HCT116 (cell line): ENCODE measurements at regions not wholly inside any gene's neighbourhood (a gene's known extent, or its start where the extent isn't known, plus 50 kb on each side); places are given as distances from the start of the nearest gene placed in this dataset.

ENCODE experiments used
- ATAC-seq: fragments of 200-7000 bp; cut with Tn5 transposase; 2 replicates; pipeline ENCODE4 v1.9.1; 2020; ENCODE audit warnings: mild to moderate bottlenecking, moderate library complexity
- BruUV-seq: library from RNA; stranded (reverse); fragments of 400-500 nt; replicated peaks from 2 replicates; lab custom pipeline; 2021; lab: Mats Ljungman, UMichigan
- CTCF ChIA-PET: fragments of 300-600 bp; sonication (Branson Sonifier 250); formaldehyde crosslinking; loops from one replicate; lab custom pipeline; 2021; ENCODE audit warnings: antibody characterized with exemption; lab: Charles Lee
- POLR2A ChIA-PET: fragments of 300-600, 350-600 bp; sonication (Branson Sonifier 250); formaldehyde crosslinking; loops from one replicate; lab custom pipeline; 2021; ENCODE audit warnings: antibody characterized with exemption; lab: Charles Lee
- RAD21 ChIA-PET, 2 experiments: fragments of 300-600 bp; sonication (Branson Sonifier 250); formaldehyde crosslinking; loops; one replicate each; lab custom pipeline; 2023; ENCODE audit warnings: low total read pairs in 2 of 2; ENCODE audit not compliant: uncharacterized antibody in 2 of 2, unreplicated experiment in 2 of 2, low non-redundant PET in 1 of 2; lab: Charles Lee
- DNase-seq: peaks from one replicate; pipeline ENCODE4 v3.0.0-alpha.2; 2010; ENCODE audit warnings: low read depth, low spot score
- H2AFZ ChIP-seq: fragments of 200-600 bp; shearing (Covaris generic), sonication (generic); 2 replicates; pipeline ENCODE4 v1.6.1; 2017; ENCODE audit warnings: low read depth, mixed run types, mixed read lengths, antibody characterized with exemption, low read length; ENCODE audit not compliant: poor library complexity, severe bottlenecking
- H3K27ac ChIP-seq: 2 replicates; pipeline ENCODE4 v1.5.1; 2012; ENCODE audit warnings: low read depth, low read length
- H3K27me3 ChIP-seq: fragments of 200-600 bp; sonication (generic); 2 replicates; pipeline ENCODE4 v1.6.1; 2016; ENCODE audit warnings: mixed run types, low read length, mixed read lengths; ENCODE audit not compliant: insufficient read depth
- H3K36me3 ChIP-seq, 2 experiments: fragments of 200-500 bp in 1 of 2; fragments of 200-600 bp in 1 of 2; sonication (Bioruptor generic) in 1 of 2; sonication (generic) in 1 of 2; 2 replicates each; pipeline versions ENCODE4 v1.5.1 to v1.6.1; 2014 to 2016; ENCODE audit warnings: low read length in 2 of 2, inconsistent platforms in 1 of 2, mixed read lengths in 1 of 2, mixed run types in 1 of 2; ENCODE audit not compliant: insufficient read depth in 2 of 2, control insufficient read depth in 1 of 2
- H3K4me1 ChIP-seq, 2 experiments: fragments of 200-600 bp in 1 of 2; sonication (generic) in 1 of 2; 2 replicates each; pipeline versions ENCODE4 v1.5.1 to v1.6.1; 2012 to 2017; ENCODE audit warnings: low read length in 2 of 2, inconsistent platforms in 1 of 2, mild to moderate bottlenecking in 1 of 2, mixed read lengths in 1 of 2, mixed run types in 1 of 2, moderate library complexity in 1 of 2; ENCODE audit not compliant: insufficient read depth in 2 of 2, control insufficient read depth in 1 of 2
- H3K4me2 ChIP-seq: fragments of 200-600 bp; sonication (generic); 2 replicates; pipeline ENCODE4 v1.6.1; 2017; ENCODE audit warnings: mixed run types, low read length, mixed read lengths
- H3K4me3 ChIP-seq, 2 experiments: fragments of 200-600 bp in 1 of 2; sonication (generic) in 1 of 2; replicated peaks in 1 of 2; 2 replicates each; pipeline ENCODE4 v1.5.1; 2011 to 2016; ENCODE audit warnings: low read length in 2 of 2, control low read depth in 1 of 2, low read depth in 1 of 2, mild to moderate bottlenecking in 1 of 2, mixed read lengths in 1 of 2, mixed run types in 1 of 2
- H3K79me2 ChIP-seq: fragments of 200-600 bp; sonication (generic); 2 replicates; pipeline ENCODE4 v1.6.1; 2017; ENCODE audit warnings: mild to moderate bottlenecking, mixed run types, low read length, moderate library complexity, mixed read lengths; ENCODE audit not compliant: insufficient read depth
- H3K9ac ChIP-seq: fragments of 200-600 bp; sonication (generic); 2 replicates; pipeline ENCODE4 v1.6.1; 2016; ENCODE audit warnings: low read length, mixed read lengths
- H3K9me2 ChIP-seq: fragments of 200-600 bp; sonication (generic), shearing (Covaris generic); 2 replicates; pipeline ENCODE4 v1.6.1; 2017; ENCODE audit warnings: mixed run types, mild to moderate bottlenecking, moderate library complexity; ENCODE audit not compliant: insufficient read depth
- H3K9me3 ChIP-seq, 2 experiments: fragments of 200-500 bp in 1 of 2; fragments of 200-600 bp in 1 of 2; sonication (Bioruptor generic) in 1 of 2; sonication (generic) in 1 of 2; 2 replicates each; pipeline ENCODE4 v1.6.1; 2014 to 2017; ENCODE audit warnings: low read length in 2 of 2, mixed read lengths in 2 of 2, inconsistent platforms in 1 of 2, low read depth in 1 of 2, mild to moderate bottlenecking in 1 of 2, mixed run types in 1 of 2, moderate library complexity in 1 of 2; ENCODE audit not compliant: control insufficient read depth in 1 of 2, insufficient read depth in 1 of 2
- H4K20me1 ChIP-seq: fragments of 200-600 bp; sonication (generic), shearing (Covaris generic); 2 replicates; pipeline ENCODE4 v1.6.1; 2017; ENCODE audit warnings: mixed run types, mild to moderate bottlenecking, moderate library complexity; ENCODE audit not compliant: insufficient read depth
- ATF3 ChIP-seq: IDR thresholded peaks from 2 replicates; pipeline ENCODE4 v1.6.1; 2012
- CBX3 ChIP-seq: IDR thresholded peaks from 2 replicates; pipeline ENCODE4 v1.6.1; 2012; ENCODE audit warnings: low read depth
- CEBPB ChIP-seq: IDR thresholded peaks from 2 replicates; pipeline ENCODE4 v1.6.1; 2012; ENCODE audit warnings: low read depth
- CTCF ChIP-seq, 3 experiments: fragments of 200-600 bp in 1 of 3; sonication (generic) in 1 of 3; IDR thresholded peaks in 2 of 3; conservative IDR thresholded peaks in 1 of 3; 2 replicates each; pipeline ENCODE4 v1.5.1; 2012 to 2017; ENCODE audit warnings: low read depth in 2 of 3, low read length in 2 of 3, antibody characterized with exemption in 1 of 3, borderline replicate concordance in 1 of 3, control low read depth in 1 of 3, mild to moderate bottlenecking in 1 of 3, mixed read lengths in 1 of 3, mixed run types in 1 of 3, moderate library complexity in 1 of 3; ENCODE audit not compliant: insufficient read depth in 1 of 3
- EGR1 ChIP-seq: IDR thresholded peaks from 2 replicates; pipeline ENCODE4 v1.6.1; 2012; ENCODE audit warnings: low read depth
- ELF1 ChIP-seq: IDR thresholded peaks from 2 replicates; pipeline ENCODE4 v1.6.1; 2012; ENCODE audit warnings: low read depth, borderline replicate concordance
- EZH2 ChIP-seq: fragments of 200-600 bp; sonication (generic); IDR thresholded peaks from 2 replicates; pipeline ENCODE4 v1.6.1; 2017; ENCODE audit warnings: antibody characterized with exemption, mixed run types
- FOSL1 ChIP-seq: IDR thresholded peaks from 2 replicates; pipeline ENCODE4 v1.6.1; 2012; ENCODE audit warnings: low read depth
- JUND ChIP-seq: IDR thresholded peaks from 2 replicates; pipeline ENCODE4 v1.6.1; 2012
- MAX ChIP-seq: IDR thresholded peaks from 2 replicates; pipeline ENCODE4 v1.6.1; 2012
- POLR2AphosphoS5 ChIP-seq: IDR thresholded peaks from 2 replicates; pipeline ENCODE4 v1.6.1; 2011; ENCODE audit warnings: mild to moderate bottlenecking, low read depth, low read length, moderate library complexity
- SIN3A ChIP-seq: IDR thresholded peaks from 2 replicates; pipeline ENCODE4 v1.6.1; 2012; ENCODE audit warnings: low read depth
- YY1 ChIP-seq: IDR thresholded peaks from 2 replicates; pipeline ENCODE4 v1.6.1; 2011; ENCODE audit warnings: low read length, low read depth, moderate library complexity, mild to moderate bottlenecking; ENCODE audit not compliant: insufficient replicate concordance; ENCODE audit errors: extremely low read depth
- ZBTB33 ChIP-seq: IDR thresholded peaks from 2 replicates; pipeline ENCODE4 v1.6.1; 2011; ENCODE audit warnings: mild to moderate bottlenecking, low read length, moderate library complexity; ENCODE audit not compliant: insufficient replicate concordance; ENCODE audit errors: extremely low read depth
- ZFX ChIP-seq: fragments of 450-650 bp; IDR thresholded peaks from 2 replicates; pipeline ENCODE4 v1.6.1; 2017
- intact Hi-C: fragments of 100-400 bp; cut with micrococcal nuclease; formaldehyde crosslinking; loops from 2 replicates; pipeline ENCODE4 v1.10.0; 2022

- H3K9me2 ChIP-seq = no peaks in the 10 kb centered on the region
- no peaks in the 10 kb centered on the region for H3K36me3 ChIP-seq
- no peak overlapping the region for H3K4me3 ChIP-seq
- H3K9ac ChIP-seq = no peak overlapping the region
- no peak overlapping the region for H3K4me2 ChIP-seq
- ATAC-seq (no peak), DNase-seq (no peak)
- H2AFZ ChIP-seq = no peak overlapping the region
- ChIA-PET CTCF (no interaction called here), POLR2A (no interaction called here), RAD21 (no interaction called here)
- no peaks in the 10 kb centered on the region for H4K20me1 ChIP-seq
- no peak overlapping the region for H3K27ac ChIP-seq
- TF ChIP-seq JUND (no peak), YY1 (no peak), FOSL1 (no peak), ATF3 (no peak), ELF1 (no peak)
- H3K4me1 ChIP-seq = no peaks in the 10 kb centered on the region
- BruUV-seq = no TSS peak
- H3K9me3 ChIP-seq = no peaks in the 10 kb centered on the region
- H3K79me2 ChIP-seq = no peaks in the 10 kb centered on the region
- peaks cover 29% of the 10 kb centered on the region for H3K27me3 ChIP-seq
- intact Hi-C loops = no loop called here
Observed at GRCh38 chr13:94933936-94934335, 221.6 kb upstream of the SOX21 start.

- no peak overlapping the region for H3K4me2 ChIP-seq
- no peaks in the 10 kb centered on the region for H3K36me3 ChIP-seq
- H3K9me3 ChIP-seq = no peaks in the 10 kb centered on the region
- TF ChIP-seq ZBTB33 (no peak), ZFX (no peak), FOSL1 (no peak), CTCF (IDR thresholded peaks at IDR 0.05 in 2 of 3, conservative IDR thresholded peaks at IDR 0.05 in 1 of 3; ENCODE audit: borderline replicate concordance in 1 of 3, insufficient read depth in 1 of 3, low read depth in 2 of 3, low read length in 2 of 3) (no peak), POLR2AphosphoS5 (no peak), YY1 (no peak), SIN3A (no peak), CBX3 (no peak), EGR1 (no peak), MAX (no peak), ELF1 (no peak), EZH2 (no peak), CEBPB (no peak)
- H2AFZ ChIP-seq = no peak overlapping the region
- H3K9me2 ChIP-seq = no peaks in the 10 kb centered on the region
- H4K20me1 ChIP-seq = no peaks in the 10 kb centered on the region
- H3K27me3 ChIP-seq = peaks cover 25% of the 10 kb centered on the region
- ChIA-PET RAD21 (no interaction called here), POLR2A (no interaction called here), CTCF (no interaction called here)
- BruUV-seq = no TSS peak
- no peak overlapping the region for H3K4me3 ChIP-seq
- H3K9ac ChIP-seq = no peak overlapping the region
- no peaks in the 10 kb centered on the region for H3K4me1 ChIP-seq
- no peaks in the 10 kb centered on the region for H3K79me2 ChIP-seq
- DNase-seq (no peak), ATAC-seq (no peak)
- H3K27ac ChIP-seq = no peak overlapping the region
- intact Hi-C loops = no loop called here
Observed at GRCh38 chr13:94933230-94933751, 220.9 kb upstream of the SOX21 start.
